ENCODE measurements at regions not wholly inside any gene's neighbourhood (a gene's known extent, or its start where the extent isn't known, plus 50 kb on each side); places are given as distances from the start of the nearest gene placed in this dataset.

DNA sequence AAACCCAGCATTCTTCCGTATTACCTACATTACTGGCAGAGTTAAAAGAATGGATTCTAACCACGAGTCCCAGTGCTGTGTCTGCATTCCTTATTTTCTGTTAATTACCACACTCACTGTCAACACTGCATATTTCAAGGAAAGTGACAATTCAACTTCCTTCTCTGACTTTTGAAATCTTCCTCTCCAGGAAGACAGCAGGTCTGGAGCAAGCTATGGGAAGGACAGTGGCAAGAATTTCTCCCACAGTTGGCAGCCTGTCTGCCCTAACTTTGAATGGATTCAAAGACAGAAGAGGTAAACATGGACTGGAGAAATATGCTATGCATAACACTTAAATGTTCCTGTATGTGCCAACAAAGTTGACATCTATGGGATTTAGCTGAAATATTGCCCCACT, 700.5 kb upstream of the CHAC2 start:
- Histone ChIP-seq H3K79me2 (ENCODE audit: control insufficient read depth, insufficient read depth, low read length) (no peaks in the 10 kb centered on the region), H3K4me3 (no peak overlapping the region), H2AFZ (ENCODE audit: control insufficient read depth, low read depth, low read length) (no peak overlapping the region), H3K9me3 (replicated peaks; ENCODE audit: control insufficient read depth, insufficient read depth, low read length) (no peaks in the 10 kb centered on the region), H4K20me1 (ENCODE audit: control insufficient read depth, insufficient read depth) (no peaks in the 10 kb centered on the region), H3K27ac (ENCODE audit: control insufficient read depth, insufficient read depth) (no peak overlapping the region), H3K4me2 (ENCODE audit: control insufficient read depth, insufficient read depth) (no peak overlapping the region), H3K9ac (ENCODE audit: control insufficient read depth, insufficient read depth, low read length) (no peak overlapping the region), H3K36me3 (ENCODE audit: control insufficient read depth in 2 of 2, insufficient read depth in 2 of 2, low read length in 1 of 2) (no peaks in the 10 kb centered on the region), H3K4me1 (ENCODE audit: control insufficient read depth, insufficient read depth, low read length) (no peaks in the 10 kb centered on the region), H3K27me3 (replicated peaks in 1 of 2; ENCODE audit: control insufficient read depth in 2 of 2, insufficient read depth in 2 of 2, low read length in 1 of 2) (no peaks in the 10 kb centered on the region)
- FAIRE-seq (no peak), DNase-seq (ENCODE audit: low read depth, low spot score) (no peak), ATAC-seq (no peak)
- RAD21 ChIA-PET (ENCODE audit: unreplicated experiment), result no interaction called here
- POLR2A ChIA-PET, result no interaction called here
- TF ChIP-seq EZH2 (IDR thresholded peaks at IDR 0.05; ENCODE audit: borderline replicate concordance, control insufficient read depth, low read depth, low read length), result no peak
- no peak for TF ChIP-seq CHD1 (IDR thresholded peaks at IDR 0.05; ENCODE audit: low read depth, low read length)
- no peak for TF ChIP-seq SMAD5 (IDR thresholded peaks at IDR 0.05; ENCODE audit: low read depth)
- TF ChIP-seq NR2F1 (conservative IDR thresholded peaks at IDR 0.05), result no peak
- TF ChIP-seq IKZF2 (IDR thresholded peaks at IDR 0.05), result no peak
- SMC1A ChIA-PET (ENCODE audit: uncharacterized antibody, unreplicated experiment), result no interaction called here
- intact Hi-C loops (cut with micrococcal nuclease; ENCODE audit: unreplicated experiment), result no loop called here
- CTCF ChIA-PET, result no interaction called here
- no TSS peak for BruUV-seq (replicated peaks)
- WGBS (ENCODE audit: insufficient coverage, insufficient replicate concordance, low lambda C conversion rate, missing lambda C conversion rate), result 40% methylated on average over 2 of the region's 2 CpGs
- in situ Hi-C loops (cut with MboI), result no loop called here

DNA sequence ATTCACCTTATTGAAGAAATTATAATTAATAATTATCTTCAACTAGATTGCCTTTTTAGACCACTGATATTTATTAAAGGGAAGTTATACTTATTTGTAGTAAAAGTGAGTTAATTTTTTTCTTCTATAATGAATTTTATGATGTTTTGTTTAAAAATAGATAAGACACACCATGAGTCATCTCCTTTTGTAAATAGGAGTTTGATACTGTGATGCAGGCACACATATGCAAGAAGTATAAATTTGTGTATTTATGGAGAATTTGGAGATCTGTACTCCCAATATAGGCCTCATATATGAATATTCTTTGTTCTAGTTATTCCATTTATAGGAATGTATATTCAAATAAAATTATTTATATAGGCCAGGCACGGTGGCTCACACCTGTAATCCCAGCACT, 703.5 kb upstream of the CHAC2 start:
- Histone ChIP-seq H2AFZ (ENCODE audit: control insufficient read depth, low read depth, low read length) (no peak overlapping the region), H3K4me1 (ENCODE audit: control insufficient read depth, insufficient read depth, low read length) (no peaks in the 10 kb centered on the region), H3K36me3 (ENCODE audit: control insufficient read depth in 2 of 2, insufficient read depth in 2 of 2, low read length in 1 of 2) (no peaks in the 10 kb centered on the region), H3K4me3 (no peak overlapping the region), H3K4me2 (ENCODE audit: control insufficient read depth, insufficient read depth) (no peak overlapping the region), H3K27ac (ENCODE audit: control insufficient read depth, insufficient read depth) (no peak overlapping the region), H3K27me3 (replicated peaks in 1 of 2; ENCODE audit: control insufficient read depth in 2 of 2, insufficient read depth in 2 of 2, low read length in 1 of 2) (no peaks in the 10 kb centered on the region), H3K9me3 (replicated peaks; ENCODE audit: control insufficient read depth, insufficient read depth, low read length) (no peaks in the 10 kb centered on the region), H3K9ac (ENCODE audit: control insufficient read depth, insufficient read depth, low read length) (no peak overlapping the region), H4K20me1 (ENCODE audit: control insufficient read depth, insufficient read depth) (no peaks in the 10 kb centered on the region), H3K79me2 (ENCODE audit: control insufficient read depth, insufficient read depth, low read length) (no peaks in the 10 kb centered on the region)
- CTCF ChIA-PET, result no interaction called here
- no TSS peak for BruUV-seq (replicated peaks)
- no peak for DNase-seq (ENCODE audit: low read depth, low spot score)
- SMC1A ChIA-PET (ENCODE audit: uncharacterized antibody, unreplicated experiment), result no interaction called here
- intact Hi-C loops (cut with micrococcal nuclease; ENCODE audit: unreplicated experiment) (no loop called here), in situ Hi-C loops (cut with MboI) (no loop called here)
- no peak for FAIRE-seq
- RAD21 ChIA-PET (ENCODE audit: unreplicated experiment), result no interaction called here
- ATAC-seq, result no peak
- no peak for TF ChIP-seq CEBPB (IDR thresholded peaks at IDR 0.05; ENCODE audit: borderline replicate concordance in 1 of 2, low read depth in 2 of 2, low read length in 2 of 2)
- TF ChIP-seq YBX1 (IDR thresholded peaks at IDR 0.05), result no peak
- TF ChIP-seq LARP7 (IDR thresholded peaks at IDR 0.05), result no peak
- TF ChIP-seq ZNF592 (IDR thresholded peaks at IDR 0.05), result no peak
- no peak for TF ChIP-seq CREM (IDR thresholded peaks at IDR 0.05; ENCODE audit: low read depth)
- no peak for TF ChIP-seq SP1 (IDR thresholded peaks at IDR 0.05; ENCODE audit: low read depth, low read length)
- TF ChIP-seq, protein P1, sequence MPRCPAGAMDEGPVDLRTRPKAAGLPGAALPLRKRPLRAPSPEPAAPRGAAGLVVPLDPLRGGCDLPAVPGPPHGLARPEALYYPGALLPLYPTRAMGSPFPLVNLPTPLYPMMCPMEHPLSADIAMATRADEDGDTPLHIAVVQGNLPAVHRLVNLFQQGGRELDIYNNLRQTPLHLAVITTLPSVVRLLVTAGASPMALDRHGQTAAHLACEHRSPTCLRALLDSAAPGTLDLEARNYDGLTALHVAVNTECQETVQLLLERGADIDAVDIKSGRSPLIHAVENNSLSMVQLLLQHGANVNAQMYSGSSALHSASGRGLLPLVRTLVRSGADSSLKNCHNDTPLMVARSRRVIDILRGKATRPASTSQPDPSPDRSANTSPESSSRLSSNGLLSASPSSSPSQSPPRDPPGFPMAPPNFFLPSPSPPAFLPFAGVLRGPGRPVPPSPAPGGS (IDR thresholded peaks at IDR 0.05; ENCODE audit: borderline replicate concordance, insufficient read depth, low read depth, low read length, poor library complexity, severe bottlenecking), result no peak
- POLR2A ChIA-PET, result no interaction called here
- 0% methylated on average over 1 of the region's 1 CpG for WGBS (ENCODE audit: insufficient coverage, insufficient replicate concordance, low lambda C conversion rate, missing lambda C conversion rate)
